ENCODE measurements at regions not wholly inside any gene's neighbourhood (a gene's known extent, or its start where the extent isn't known, plus 50 kb on each side); places are given as distances from the start of the nearest gene placed in this dataset.

DNA sequence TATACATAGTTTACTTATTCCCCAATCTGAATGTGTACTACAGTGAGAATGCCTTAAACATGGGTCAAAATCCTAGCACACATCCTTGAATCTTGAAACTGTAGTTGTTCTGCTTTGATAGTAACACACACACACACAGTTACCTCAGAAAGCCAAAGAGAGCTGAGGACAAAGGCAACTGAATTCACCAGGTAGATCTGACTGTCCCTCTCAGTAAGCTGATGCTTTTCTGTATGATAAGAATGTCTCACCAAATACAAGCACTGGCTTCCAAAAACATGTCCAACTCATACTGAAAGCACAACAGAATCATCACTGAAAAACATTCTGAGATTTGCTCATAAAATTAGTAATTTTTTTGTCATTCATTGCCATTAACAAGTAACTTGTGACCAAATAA, 104.3 kb upstream of the DYNLRB2 start:
- no peak for DNase-seq (ENCODE audit: low read depth)
- no peak overlapping the region for H3K4me3 ChIP-seq (replicated peaks; ENCODE audit: low read depth, low read length)
- TF ChIP-seq, protein P1, sequence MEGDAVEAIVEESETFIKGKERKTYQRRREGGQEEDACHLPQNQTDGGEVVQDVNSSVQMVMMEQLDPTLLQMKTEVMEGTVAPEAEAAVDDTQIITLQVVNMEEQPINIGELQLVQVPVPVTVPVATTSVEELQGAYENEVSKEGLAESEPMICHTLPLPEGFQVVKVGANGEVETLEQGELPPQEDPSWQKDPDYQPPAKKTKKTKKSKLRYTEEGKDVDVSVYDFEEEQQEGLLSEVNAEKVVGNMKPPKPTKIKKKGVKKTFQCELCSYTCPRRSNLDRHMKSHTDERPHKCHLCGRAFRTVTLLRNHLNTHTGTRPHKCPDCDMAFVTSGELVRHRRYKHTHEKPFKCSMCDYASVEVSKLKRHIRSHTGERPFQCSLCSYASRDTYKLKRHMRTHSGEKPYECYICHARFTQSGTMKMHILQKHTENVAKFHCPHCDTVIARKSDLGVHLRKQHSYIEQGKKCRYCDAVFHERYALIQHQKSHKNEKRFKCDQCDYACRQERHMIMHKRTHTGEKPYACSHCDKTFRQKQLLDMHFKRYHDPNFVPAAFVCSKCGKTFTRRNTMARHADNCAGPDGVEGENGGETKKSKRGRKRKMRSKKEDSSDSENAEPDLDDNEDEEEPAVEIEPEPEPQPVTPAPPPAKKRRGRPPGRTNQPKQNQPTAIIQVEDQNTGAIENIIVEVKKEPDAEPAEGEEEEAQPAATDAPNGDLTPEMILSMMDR (IDR thresholded peaks at IDR 0.05; ENCODE audit: low read length, missing control alignments) = no peak

GRCh38 chr16:80433623-80434022, 107.2 kb upstream of the DYNLRB2 start:
- no peak for DNase-seq (ENCODE audit: low read depth)
- no peak overlapping the region for H3K4me3 ChIP-seq (replicated peaks; ENCODE audit: low read depth, low read length)
- TF ChIP-seq, protein P1 (IDR thresholded peaks at IDR 0.05; ENCODE audit: low read length, missing control alignments) = no peak

DNA sequence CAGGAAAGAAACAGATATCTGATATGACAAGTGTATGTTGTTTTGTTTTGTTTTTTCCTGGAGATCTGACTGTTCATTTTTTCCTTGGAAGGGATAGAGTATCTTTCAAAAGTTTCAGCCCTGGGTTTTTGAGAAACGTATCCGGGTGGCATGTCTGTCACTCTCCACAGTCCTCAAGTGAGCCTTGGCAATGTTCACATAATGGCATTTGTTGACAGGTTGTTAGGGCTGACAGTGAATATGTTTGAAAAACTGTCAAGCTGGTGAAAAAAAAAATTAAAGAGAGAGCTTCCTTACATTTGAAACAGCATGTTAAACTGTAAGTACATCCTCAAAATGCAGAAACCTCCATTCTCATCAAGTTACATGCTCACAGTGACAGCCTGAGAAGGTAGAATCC, 113.0 kb upstream of the DYNLRB2 start:
- H3K4me3 ChIP-seq (replicated peaks; ENCODE audit: low read depth, low read length) = no peak overlapping the region
- no peak for DNase-seq (ENCODE audit: low read depth)
- TF ChIP-seq, protein P1 (IDR thresholded peaks at IDR 0.05; ENCODE audit: low read length, missing control alignments) = no peak

- TF ChIP-seq, protein P1 (IDR thresholded peaks at IDR 0.05; ENCODE audit: low read length, missing control alignments) = no peak
- no peak overlapping the region for H3K4me3 ChIP-seq (replicated peaks; ENCODE audit: low read depth, low read length)
- no peak for DNase-seq (ENCODE audit: low read depth)
These were observed 122.1 kb upstream of the DYNLRB2 start for GRCh38 chr16:80418517-80419355.

GRCh38 chr16:80417706-80418271, 123.0 kb upstream of the DYNLRB2 start:
- H3K4me3 ChIP-seq (replicated peaks; ENCODE audit: low read depth, low read length) = no peak overlapping the region
- DNase-seq (ENCODE audit: low read depth) = no peak
- TF ChIP-seq, protein P1 (IDR thresholded peaks at IDR 0.05; ENCODE audit: low read length, missing control alignments) = no peak

DNA sequence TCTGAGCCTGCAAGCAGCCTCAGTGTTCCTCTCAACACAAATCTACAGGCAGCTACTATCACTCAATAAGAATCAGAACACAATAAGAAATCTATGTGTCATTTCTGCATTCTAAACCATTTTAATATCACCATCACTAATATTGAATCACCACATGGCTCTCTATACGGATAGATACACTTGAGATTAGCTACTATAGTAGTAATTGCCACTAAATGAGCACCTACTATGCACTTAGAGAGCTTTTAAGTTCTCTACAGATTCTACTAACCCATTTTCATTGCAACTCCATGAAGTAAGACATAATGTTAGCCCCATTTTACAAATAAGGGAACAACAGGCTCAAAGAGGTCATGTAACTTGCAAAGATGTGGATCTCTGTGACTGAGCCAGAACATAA, 132.8 kb upstream of the DYNLRB2 start:
- DNase-seq (ENCODE audit: low read depth) = no peak
- TF ChIP-seq, protein P1 (IDR thresholded peaks at IDR 0.05; ENCODE audit: low read length, missing control alignments) = no peak
- no peak overlapping the region for H3K4me3 ChIP-seq (replicated peaks; ENCODE audit: low read depth, low read length)
